SKM-1 treated with dmso at 0.1 percent for 144 hours (cell line): ENCODE measurements at regions not wholly inside any gene's neighbourhood (a gene's known extent, or its start where the extent isn't known, plus 50 kb on each side); places are given as distances from the start of the nearest gene placed in this dataset.

ENCODE experiments used
- DNase-seq: peaks from one replicate; lab custom pipeline; 2025; ENCODE audit not compliant: unreplicated experiment; lab: John Stamatoyannopoulos, UW

GRCh38 chr11:90391756-90392155 lies 168.9 kb upstream of the CHORDC1 start:
- DNase-seq: no peak

DNA sequence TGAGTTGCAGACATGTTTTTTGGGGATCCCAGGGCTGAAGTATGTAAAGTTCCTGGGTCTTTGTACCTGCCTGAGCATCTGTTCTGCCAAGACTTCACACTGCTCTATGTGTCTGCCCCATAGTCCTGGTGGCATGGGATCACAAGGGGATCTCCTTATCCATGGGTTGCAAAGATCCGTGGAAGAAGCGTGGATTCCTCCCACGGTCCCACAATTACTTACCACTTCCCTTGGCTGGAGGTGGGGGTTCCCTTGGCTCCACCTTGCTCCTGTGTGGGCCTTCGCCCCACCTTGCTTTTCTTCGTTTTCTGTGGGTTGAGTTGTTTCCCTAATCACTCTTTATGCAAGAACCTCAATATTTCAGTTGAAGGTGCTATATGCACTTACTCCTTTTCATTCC lies 157.4 kb upstream of the CHORDC1 start:
- no peak for DNase-seq

- DNase-seq: no peak
These were observed 151.1 kb upstream of the CHORDC1 start for GRCh38 chr11:90373971-90374370.

DNA sequence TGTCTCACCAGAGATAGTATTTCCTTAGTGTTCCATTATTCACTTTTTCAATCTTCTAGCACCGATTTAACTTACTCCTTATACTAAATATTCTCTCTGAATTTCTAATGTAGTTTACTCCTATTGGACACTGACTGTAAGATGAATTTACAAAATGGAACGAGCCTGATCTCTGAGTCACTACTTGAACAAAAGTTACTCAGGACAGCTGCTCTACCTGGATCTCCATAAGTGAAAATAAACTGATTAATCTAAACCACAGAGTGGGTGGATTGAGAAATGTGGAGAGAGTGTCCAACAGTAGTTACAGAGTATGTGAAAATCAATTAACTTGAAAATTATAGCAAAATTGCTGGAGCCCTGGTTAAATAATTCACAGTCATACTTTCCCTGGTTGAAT lies 141.7 kb upstream of the CHORDC1 start:
- no peak for DNase-seq

- no peak for DNase-seq
These were observed 140.9 kb upstream of the CHORDC1 start for GRCh38 chr11:90363739-90364138.

- DNase-seq: no peak
These were observed 132.4 kb upstream of the CHORDC1 start for GRCh38 chr11:90355200-90355599.

DNA sequence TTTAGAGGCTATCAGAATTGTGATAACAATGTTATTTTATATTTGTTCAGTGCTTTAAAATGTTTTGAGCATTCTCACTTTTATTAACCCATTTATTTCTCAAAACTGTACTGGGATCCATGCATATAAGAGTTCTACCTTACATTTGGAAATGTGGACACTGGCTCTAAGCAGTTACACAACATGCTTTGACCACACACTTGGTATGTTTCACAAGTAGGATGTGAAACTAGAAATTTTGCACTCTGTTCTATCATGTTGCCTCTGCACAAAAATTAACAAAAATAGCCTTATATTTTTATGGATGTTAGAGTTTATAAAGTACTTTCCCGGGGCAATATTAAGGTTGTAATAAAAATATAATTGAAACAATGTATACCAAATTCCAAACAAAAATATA lies 126.9 kb upstream of the CHORDC1 start:
- DNase-seq: no peak

DNA sequence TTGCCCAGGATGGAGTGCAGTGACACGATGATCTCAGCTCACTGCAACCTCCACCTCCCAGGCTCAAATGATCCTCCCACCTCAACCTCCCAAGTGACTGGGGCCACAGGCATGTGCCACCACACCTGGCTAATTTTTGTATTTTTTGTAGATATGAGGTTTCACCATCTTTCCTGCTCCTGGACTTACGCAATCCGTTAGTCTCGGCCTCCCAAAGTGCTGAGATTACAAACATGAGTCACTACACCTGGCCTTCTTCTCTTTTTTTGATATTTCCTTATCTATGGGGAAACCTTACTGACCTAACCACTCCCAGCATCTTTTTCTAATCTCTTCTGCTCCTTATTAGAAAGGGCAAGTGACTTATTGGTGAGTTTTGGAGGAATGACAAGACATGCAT lies 121.7 kb upstream of the CHORDC1 start:
- DNase-seq: no peak

- peak; percentile 63 for DNase-seq
These were observed 120.8 kb upstream of the CHORDC1 start for GRCh38 chr11:90343673-90344072.

- DNase-seq: no peak
These were observed 119.1 kb upstream of the CHORDC1 start for GRCh38 chr11:90341986-90342385.

GRCh38 chr11:90332415-90332814 lies 109.6 kb upstream of the CHORDC1 start:
- no peak for DNase-seq

GRCh38 chr11:90330632-90331031 lies 107.8 kb upstream of the CHORDC1 start:
- no peak for DNase-seq

DNA sequence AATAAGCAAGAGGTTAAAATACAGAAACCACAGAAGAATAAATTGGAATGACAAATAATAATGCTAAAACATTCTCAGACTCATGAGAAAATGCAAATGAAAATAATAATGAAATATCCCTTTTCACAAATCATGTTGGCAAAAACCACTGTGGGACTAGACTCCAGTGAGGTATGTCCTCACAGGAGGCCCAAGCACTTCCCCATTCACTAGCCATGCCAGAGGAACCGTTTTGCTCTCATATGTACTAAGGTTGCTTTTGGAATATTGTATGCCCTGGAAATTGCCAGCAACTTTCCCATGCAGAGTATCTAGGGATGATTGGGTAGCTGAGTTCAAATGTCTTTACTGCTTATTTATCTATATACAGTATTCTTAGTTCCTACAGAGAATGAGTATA lies 106.2 kb upstream of the CHORDC1 start:
- DNase-seq: no peak

DNA sequence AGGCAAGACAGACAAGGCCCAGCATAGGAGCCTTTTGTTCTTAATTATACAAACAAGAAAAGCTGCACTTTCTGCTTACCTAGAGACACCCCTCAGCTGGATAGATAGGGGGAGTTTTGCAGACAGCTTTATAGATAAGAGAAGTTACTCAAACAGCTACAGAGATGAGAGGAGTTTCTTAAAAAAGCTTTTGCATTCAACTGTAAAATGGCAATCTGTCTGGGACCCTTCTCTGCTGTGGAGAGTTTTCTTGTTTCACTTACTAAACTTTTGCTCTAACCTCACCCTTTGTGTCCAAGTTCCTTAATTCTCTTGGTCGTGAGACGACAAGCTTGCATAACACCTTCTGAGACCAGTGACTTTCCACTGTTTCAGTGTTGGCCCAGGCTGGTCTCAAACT lies 103.8 kb upstream of the CHORDC1 start:
- DNase-seq: peak; percentile 14

- DNase-seq: no peak
These were observed 100.4 kb upstream of the CHORDC1 start for GRCh38 chr11:90323289-90323688.

GRCh38 chr11:90321018-90321417 lies 98.2 kb upstream of the CHORDC1 start:
- no peak for DNase-seq

DNA sequence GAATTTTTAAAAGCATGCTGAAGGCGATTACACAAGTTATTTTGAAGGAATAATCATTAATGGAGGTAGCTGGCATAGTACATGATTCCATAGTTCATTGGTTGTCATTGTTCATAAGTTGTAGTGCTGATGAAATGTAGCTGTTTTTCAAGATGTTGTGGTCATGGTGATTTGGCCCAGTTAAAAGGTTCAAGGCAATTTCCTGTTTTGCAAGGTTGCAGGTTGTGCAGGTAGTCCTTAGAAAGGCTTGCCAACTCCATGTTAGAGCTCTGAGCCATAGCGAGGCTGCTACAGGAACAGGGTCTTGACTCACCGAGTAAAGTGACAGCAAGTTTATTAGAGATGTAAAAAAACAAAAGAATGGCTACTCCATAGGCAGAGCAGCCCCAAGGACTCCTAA lies 95.8 kb upstream of the CHORDC1 start:
- DNase-seq: no peak

DNA sequence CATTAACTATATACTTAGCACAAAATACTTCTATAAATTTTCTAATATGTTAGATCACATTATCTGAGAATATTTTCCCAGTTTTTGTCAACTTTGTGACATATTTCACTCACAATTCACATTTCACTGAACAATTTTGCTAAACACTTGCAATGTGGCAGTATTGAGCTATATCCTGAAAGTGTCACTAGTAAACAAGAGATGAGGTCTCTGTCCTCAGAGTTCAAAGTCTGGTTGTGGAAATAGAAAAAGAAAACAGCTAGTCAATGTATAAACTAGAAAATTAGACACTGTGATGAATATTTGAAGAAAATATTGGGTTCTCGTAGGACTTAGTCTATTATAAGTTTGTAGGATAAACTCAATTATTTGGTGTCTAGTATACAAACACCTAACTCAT lies 87.4 kb upstream of the CHORDC1 start:
- DNase-seq: no peak

DNA sequence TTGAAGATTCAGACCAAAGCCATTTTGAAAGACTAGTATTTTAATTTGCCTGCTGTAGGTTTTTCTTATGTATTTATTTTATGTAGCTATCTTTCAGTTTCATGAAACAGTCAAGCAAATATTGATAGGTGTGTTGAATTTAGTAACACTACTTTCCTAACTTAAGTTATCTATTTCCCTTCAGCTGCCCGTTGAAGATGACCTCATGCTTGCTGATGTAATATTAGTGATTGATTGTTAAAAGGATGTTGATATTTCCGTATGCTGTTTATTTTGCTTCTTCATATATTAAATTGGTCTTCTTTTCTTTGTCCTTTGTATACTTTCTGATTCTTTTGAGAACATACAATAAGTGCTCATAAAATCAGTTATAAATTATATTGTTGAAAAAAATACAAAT lies 86.8 kb upstream of the CHORDC1 start:
- DNase-seq: no peak

GRCh38 chr11:90294526-90294925 lies 71.7 kb upstream of the CHORDC1 start:
- DNase-seq: no peak

DNA sequence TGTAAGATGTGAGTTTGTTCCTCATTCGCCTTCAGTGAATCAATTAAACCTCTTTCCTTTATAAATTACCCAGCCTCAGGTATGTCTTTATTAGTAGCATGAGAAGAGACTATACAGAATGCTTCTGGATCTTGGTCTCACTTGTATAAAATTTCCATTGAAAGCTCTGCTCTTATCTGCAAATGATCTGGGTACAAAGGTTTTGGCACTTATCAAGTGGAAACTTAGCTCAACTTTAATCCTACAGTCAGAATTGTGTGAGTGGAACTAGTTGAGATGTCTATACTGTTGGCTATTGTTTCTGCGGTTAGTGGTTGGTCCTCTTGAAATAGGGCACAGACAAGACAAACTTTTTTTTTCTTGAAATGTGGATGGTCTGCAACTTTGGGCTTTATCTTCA lies 71.2 kb upstream of the CHORDC1 start:
- no peak for DNase-seq

GRCh38 chr11:90288212-90288821 lies 65.5 kb upstream of the CHORDC1 start:
- DNase-seq: peak; percentile 37

DNA sequence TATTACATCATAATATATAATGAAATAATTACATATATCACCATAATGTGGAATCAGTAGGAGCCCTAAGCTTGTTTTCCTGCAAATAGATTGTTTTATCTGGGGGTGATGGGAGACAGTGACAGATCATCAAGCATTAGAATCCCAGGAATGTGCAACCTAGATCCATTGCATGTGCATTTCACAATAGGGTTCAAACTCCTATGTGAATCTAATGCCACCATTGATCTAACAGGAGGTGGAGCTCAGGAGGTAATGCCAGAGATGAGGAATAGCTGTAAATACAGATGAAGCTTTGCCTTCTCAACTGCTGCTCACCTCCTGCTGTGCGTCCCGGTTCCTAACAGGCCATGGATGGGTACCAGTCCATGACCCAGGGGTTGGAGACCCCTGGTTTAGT lies 63.8 kb upstream of the CHORDC1 start:
- no peak for DNase-seq

DNA sequence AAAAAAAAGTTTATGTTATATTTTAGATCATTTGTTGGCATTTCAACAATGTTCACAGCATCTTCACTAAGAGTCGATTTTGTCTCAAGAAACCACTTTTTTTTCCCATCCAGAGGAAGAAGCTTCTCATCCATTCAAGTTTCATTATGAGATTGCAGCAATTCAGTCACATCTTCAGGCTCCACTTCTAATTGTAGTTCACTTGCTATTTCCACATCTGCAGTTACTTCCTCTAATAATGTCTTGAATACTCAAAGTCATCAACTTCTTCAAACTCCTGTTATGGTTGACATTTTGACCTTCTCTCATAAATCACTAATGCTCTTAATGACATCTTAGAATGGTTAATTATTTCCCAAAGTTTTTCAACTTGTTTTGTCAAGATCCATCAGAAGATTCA lies 61.3 kb upstream of the CHORDC1 start:
- DNase-seq: peak; percentile 49
